T-helper 2 cell treated with Interferon-gamma antibody and Interleukin-4, amounts not matched to agents 100 ng/mL and 5 ng/mL, for 36 hours (primary cell): ENCODE measurements at regions not wholly inside any gene's neighbourhood (a gene's known extent, or its start where the extent isn't known, plus 50 kb on each side); places are given as distances from the start of the nearest gene placed in this dataset.

Source experiments
- intact Hi-C: fragments of 100-400 bp; cut with micrococcal nuclease; formaldehyde crosslinking; loops from one replicate; pipeline ENCODE4 v1.15.1; 2023

- intact Hi-C loops: no loop called here
These were observed 389.1 kb downstream of the ETS1 start for GRCh38 chr11:128198216-128198772.

- intact Hi-C loops: no loop called here
These were observed 391.1 kb downstream of the ETS1 start for GRCh38 chr11:128196235-128196634.

- intact Hi-C loops: loop anchor here (1.0 to 2.0 kb wide), 3 partner anchors 43 to 435 kb away; no protein-coding TSS in a partner anchor
These were observed 391.6 kb downstream of the ETS1 start for GRCh38 chr11:128195756-128196155.

- intact Hi-C loops: loop anchor here (1.0 to 2.0 kb wide), 3 partner anchors 44 to 435 kb away; no protein-coding TSS in a partner anchor
These were observed 392.2 kb downstream of the ETS1 start for GRCh38 chr11:128195057-128195751.

GRCh38 chr11:128194216-128194615, 393.1 kb downstream of the ETS1 start:
- intact Hi-C loops: loop anchor here (2.0 kb wide), 2 partner anchors 45 to 97 kb away; no protein-coding TSS in a partner anchor

GRCh38 chr11:128193615-128194014, 393.7 kb downstream of the ETS1 start:
- intact Hi-C loops: loop anchor here (2.0 kb wide), 2 partner anchors 45 to 97 kb away; no protein-coding TSS in a partner anchor

GRCh38 chr11:128190312-128190711, 397.0 kb downstream of the ETS1 start:
- intact Hi-C loops: no loop called here

GRCh38 chr11:128189823-128190222, 397.5 kb downstream of the ETS1 start:
- intact Hi-C loops: no loop called here

- intact Hi-C loops: no loop called here
These were observed 398.9 kb downstream of the ETS1 start for GRCh38 chr11:128188346-128189004.

- intact Hi-C loops: no loop called here
These were observed 399.5 kb downstream of the ETS1 start for GRCh38 chr11:128187835-128188234.

GRCh38 chr11:128187377-128187776, 400.0 kb downstream of the ETS1 start:
- intact Hi-C loops: no loop called here

- intact Hi-C loops: no loop called here
These were observed 402.4 kb downstream of the ETS1 start for GRCh38 chr11:128184981-128185380.

- intact Hi-C loops: no loop called here
These were observed 404.5 kb downstream of the ETS1 start for GRCh38 chr11:128182844-128183243.

GRCh38 chr11:128181984-128182383, 405.4 kb downstream of the ETS1 start:
- intact Hi-C loops: no loop called here

GRCh38 chr11:128181088-128181480, 406.3 kb downstream of the ETS1 start:
- intact Hi-C loops: no loop called here

GRCh38 chr11:128180441-128181087, 406.8 kb downstream of the ETS1 start:
- intact Hi-C loops: no loop called here

GRCh38 chr11:128179512-128179911, 407.8 kb downstream of the ETS1 start:
- intact Hi-C loops: no loop called here

GRCh38 chr11:128179039-128179438, 408.3 kb downstream of the ETS1 start:
- intact Hi-C loops: no loop called here

GRCh38 chr11:128174465-128175291, 412.7 kb downstream of the ETS1 start:
- intact Hi-C loops: loop anchor here (5.0 kb wide), 3 partner anchors 328 to 583 kb away; no protein-coding TSS in a partner anchor

GRCh38 chr11:128172046-128172878, 415.1 kb downstream of the ETS1 start:
- intact Hi-C loops: loop anchor here (1.0 to 5.0 kb wide), 8 partner anchors 118 to 688 kb away; no protein-coding TSS in a partner anchor
